CD4-positive, alpha-beta T cell treated with Interleukin-1 beta for 1 hour (primary cell): ENCODE measurements at regions not wholly inside any gene's neighbourhood (a gene's known extent, or its start where the extent isn't known, plus 50 kb on each side); places are given as distances from the start of the nearest gene placed in this dataset.

Experiments used
- DNase-seq, 2 donors: peaks; one replicate each; pipeline ENCODE4 v3.0.0-alpha.2; 2020 to 2022

GRCh38 chr10:29131952-29132547 lies 156.8 kb upstream of the LYZL1 start:
- no peak for DNase-seq

GRCh38 chr10:29132551-29133111 lies 156.2 kb upstream of the LYZL1 start:
- no peak for DNase-seq

- DNase-seq: no peak
These were observed 153.5 kb upstream of the LYZL1 start for GRCh38 chr10:29135337-29135736.

GRCh38 chr10:29136411-29136810 lies 152.5 kb upstream of the LYZL1 start:
- DNase-seq: no peak

GRCh38 chr10:29140151-29140550 lies 148.7 kb upstream of the LYZL1 start:
- no peak for DNase-seq

- DNase-seq: no peak
These were observed 147.9 kb upstream of the LYZL1 start for GRCh38 chr10:29140991-29141390.

GRCh38 chr10:29141761-29142160 lies 147.1 kb upstream of the LYZL1 start:
- DNase-seq: no peak

- DNase-seq: no peak
These were observed 146.2 kb upstream of the LYZL1 start for GRCh38 chr10:29142516-29143314.

GRCh38 chr10:29144126-29144525 lies 144.7 kb upstream of the LYZL1 start:
- DNase-seq: no peak

- DNase-seq: no peak
These were observed 142.4 kb upstream of the LYZL1 start for GRCh38 chr10:29146311-29147100.

- no peak for DNase-seq
These were observed 138.9 kb upstream of the LYZL1 start for GRCh38 chr10:29150010-29150409.

- no peak for DNase-seq
These were observed 137.9 kb upstream of the LYZL1 start for GRCh38 chr10:29151005-29151404.

GRCh38 chr10:29157321-29157720 lies 131.5 kb upstream of the LYZL1 start:
- DNase-seq: no peak

GRCh38 chr10:29158066-29158465 lies 130.8 kb upstream of the LYZL1 start:
- no peak for DNase-seq

GRCh38 chr10:29160150-29160617 lies 128.7 kb upstream of the LYZL1 start:
- DNase-seq: no peak

GRCh38 chr10:29163746-29164145 lies 125.1 kb upstream of the LYZL1 start:
- no peak for DNase-seq

GRCh38 chr10:29166713-29167112 lies 122.2 kb upstream of the LYZL1 start:
- no peak for DNase-seq

- no peak for DNase-seq
These were observed 119.8 kb upstream of the LYZL1 start for GRCh38 chr10:29169021-29169420.

GRCh38 chr10:29171717-29172116 lies 117.2 kb upstream of the LYZL1 start:
- no peak for DNase-seq

GRCh38 chr10:29174389-29174788 lies 114.5 kb upstream of the LYZL1 start:
- DNase-seq: no peak

- no peak for DNase-seq
These were observed 111.7 kb upstream of the LYZL1 start for GRCh38 chr10:29176845-29177832.

GRCh38 chr10:29181936-29182335 lies 106.9 kb upstream of the LYZL1 start:
- no peak for DNase-seq
